H9 (cell line): ENCODE measurements at regions not wholly inside any gene's neighbourhood (a gene's known extent, or its start where the extent isn't known, plus 50 kb on each side); places are given as distances from the start of the nearest gene placed in this dataset.

ENCODE experiments used
- DNase-seq: peaks from one replicate; pipeline ENCODE4 v3.0.0-alpha.2; 2017
- H2AFZ ChIP-seq: one replicate; pipeline ENCODE4 v1.6.1; 2013; ENCODE audit warnings: mild to moderate bottlenecking, low read length, control low read depth, moderate library complexity
- H2AK5ac ChIP-seq: 2 replicates; pipeline ENCODE4 v1.6.1; 2013; ENCODE audit warnings: low read length, control low read depth, mixed read lengths; ENCODE audit not compliant: insufficient read length
- H2BK120ac ChIP-seq: one replicate; pipeline ENCODE4 v1.6.1; 2013; ENCODE audit warnings: low read depth, mild to moderate bottlenecking, low read length, control low read depth, inconsistent platforms; ENCODE audit not compliant: poor library complexity, severe bottlenecking
- H2BK12ac ChIP-seq: 2 replicates; pipeline ENCODE4 v1.6.1; 2013; ENCODE audit warnings: low read length, control low read depth, mixed read lengths, low read depth; ENCODE audit not compliant: insufficient read length
- H2BK15ac ChIP-seq: 2 replicates; pipeline ENCODE4 v1.6.1; 2013; ENCODE audit warnings: low read depth, low read length, control low read depth
- H2BK20ac ChIP-seq: one replicate; pipeline ENCODE4 v1.6.1; 2013; ENCODE audit warnings: low read depth, mild to moderate bottlenecking, low read length, control low read depth, inconsistent platforms; ENCODE audit not compliant: poor library complexity, severe bottlenecking
- H2BK5ac ChIP-seq: 2 replicates; pipeline ENCODE4 v1.6.1; 2013; ENCODE audit warnings: low read length, control low read depth, mixed read lengths; ENCODE audit not compliant: insufficient read length
- H3K14ac ChIP-seq: 2 replicates; pipeline ENCODE4 v1.6.1; 2013; ENCODE audit warnings: low read length, control low read depth; ENCODE audit not compliant: insufficient read depth
- H3K18ac ChIP-seq: 2 replicates; pipeline ENCODE4 v1.6.1; 2013; ENCODE audit warnings: low read depth, mild to moderate bottlenecking, mixed read lengths, low read length, control low read depth; ENCODE audit not compliant: insufficient read length
- H3K23ac ChIP-seq: 2 replicates; pipeline ENCODE4 v1.6.1; 2013; ENCODE audit warnings: low read length, control low read depth, mixed read lengths, low read depth; ENCODE audit not compliant: insufficient read length
- H3K23me2 ChIP-seq: 2 replicates; pipeline ENCODE4 v1.6.1; 2013; ENCODE audit warnings: low read depth, mild to moderate bottlenecking, mixed read lengths, low read length, control low read depth; ENCODE audit not compliant: insufficient read length, poor library complexity, severe bottlenecking
- H3K27ac ChIP-seq: 2 replicates; pipeline ENCODE4 v1.5.1; 2013; ENCODE audit warnings: low read length, control low read depth, mixed read lengths, low read depth; ENCODE audit not compliant: insufficient read length
- H3K27me3 ChIP-seq: 2 replicates; pipeline ENCODE4 v1.6.1; 2013; ENCODE audit warnings: low read length, control low read depth, inconsistent platforms; ENCODE audit not compliant: insufficient read depth
- H3K4ac ChIP-seq: 2 replicates; pipeline ENCODE4 v1.6.1; 2013; ENCODE audit warnings: low read depth, mild to moderate bottlenecking, control low read depth, inconsistent platforms, low read length, moderate library complexity
- H3K4me1 ChIP-seq: 2 replicates; pipeline ENCODE4 v1.6.1; 2013; ENCODE audit warnings: low read length, control low read depth, inconsistent platforms; ENCODE audit not compliant: insufficient read depth
- H3K4me2 ChIP-seq: 2 replicates; pipeline ENCODE4 v1.6.1; 2013; ENCODE audit warnings: low read length, control low read depth, mixed read lengths; ENCODE audit not compliant: insufficient read length, insufficient read depth
- H3K56ac ChIP-seq: 2 replicates; pipeline ENCODE4 v1.6.1; 2013; ENCODE audit warnings: low read depth, mild to moderate bottlenecking, mixed read lengths, low read length, control low read depth; ENCODE audit not compliant: insufficient read length
- H3K79me1 ChIP-seq: 2 replicates; pipeline ENCODE4 v1.6.1; 2013; ENCODE audit warnings: low read depth, mild to moderate bottlenecking, moderate library complexity, low read length, control low read depth, inconsistent platforms; ENCODE audit not compliant: insufficient read depth, poor library complexity, severe bottlenecking
- H3K79me2 ChIP-seq: 2 replicates; pipeline ENCODE4 v1.6.1; 2013; ENCODE audit warnings: low read length, control low read depth, inconsistent platforms; ENCODE audit not compliant: insufficient read depth
- H3K9ac ChIP-seq: 2 replicates; pipeline ENCODE4 v1.6.1; 2013; ENCODE audit warnings: low read length, control low read depth, mixed read lengths; ENCODE audit not compliant: insufficient read length; ENCODE audit errors: extremely low read depth
- H3K9me3 ChIP-seq: one replicate; pipeline ENCODE4 v1.6.1; 2013; ENCODE audit warnings: low read depth, low read length, inconsistent platforms; ENCODE audit not compliant: control insufficient read depth
- H3T11ph ChIP-seq: one replicate; pipeline ENCODE4 v1.6.1; 2013; ENCODE audit warnings: mild to moderate bottlenecking, low read length, control low read depth, inconsistent platforms
- H4K20me1 ChIP-seq: one replicate; pipeline ENCODE4 v1.6.1; 2013; ENCODE audit not compliant: control insufficient read depth, insufficient read length, insufficient read depth
- H4K5ac ChIP-seq: 2 replicates; pipeline ENCODE4 v1.6.1; 2013; ENCODE audit warnings: low read depth, mild to moderate bottlenecking, mixed read lengths, low read length, control low read depth; ENCODE audit not compliant: insufficient read length
- H4K8ac ChIP-seq: replicated peaks from 2 replicates; pipeline ENCODE4 v1.6.1; 2013; ENCODE audit warnings: low read length, control low read depth, mixed read lengths, low read depth; ENCODE audit not compliant: insufficient read length
- H4K91ac ChIP-seq: 2 replicates; pipeline ENCODE4 v1.6.1; 2013; ENCODE audit warnings: low read depth, mild to moderate bottlenecking, moderate library complexity, mixed read lengths, low read length, control low read depth; ENCODE audit not compliant: insufficient read length
- H3K27ac Mint-ChIP-seq, 3 experiments: 2 replicates in 2 of 3; 3 replicates in 1 of 3; pipeline ENCODE4 v1.8.0; 2020 to 2021; ENCODE audit warnings: mixed read lengths in 3 of 3, mild to moderate bottlenecking in 1 of 3, moderate library complexity in 1 of 3
- H3K27me3 Mint-ChIP-seq: 2 replicates; pipeline ENCODE4 v1.8.0; 2021; ENCODE audit warnings: low read depth, mild to moderate bottlenecking, moderate library complexity, mixed read lengths
- H3K36me3 Mint-ChIP-seq, 3 experiments: 2 replicates in 2 of 3; 3 replicates in 1 of 3; pipeline ENCODE4 v1.8.0; 2020 to 2021; ENCODE audit warnings: low read depth in 3 of 3, mixed read lengths in 3 of 3; ENCODE audit not compliant: insufficient read depth in 1 of 3
- H3K4me1 Mint-ChIP-seq, 2 experiments: 2 replicates each; pipeline ENCODE4 v1.8.0; 2020; ENCODE audit warnings: mixed read lengths in 2 of 2
- H3K4me3 Mint-ChIP-seq, 2 experiments: 2 replicates in 1 of 2; 3 replicates in 1 of 2; pipeline ENCODE4 v1.8.0; 2020 to 2021; ENCODE audit warnings: mild to moderate bottlenecking in 2 of 2, mixed read lengths in 2 of 2, moderate library complexity in 1 of 2
- H3K9me3 Mint-ChIP-seq, 2 experiments: 2 replicates in 1 of 2; 3 replicates in 1 of 2; pipeline ENCODE4 v1.8.0; 2020; ENCODE audit warnings: mild to moderate bottlenecking in 2 of 2, mixed read lengths in 2 of 2, moderate library complexity in 1 of 2
- WGBS: extraction: QIAGEN DNeasy Blood & Tissue Kit; methylation state at CpG from one replicate; pipeline ENCODE4 v1.1.7; 2013; ENCODE audit warnings: missing lambda C conversion rate, low lambda C conversion rate, mixed read lengths; ENCODE audit not compliant: insufficient read length; ENCODE audit errors: extremely low coverage; 5-methylcytosine and 5-hydroxymethylcytosine counted together
- TF ChIP-seq, protein P1 (sequence below): fragments of 200-600 bp; sonication (generic); conservative IDR thresholded peaks from 3 replicates; pipeline ENCODE4 v1.8.0; 2021; ENCODE audit warnings: antibody characterized with exemption, mild to moderate bottlenecking

- Histone ChIP-seq H3K27me3 (peaks cover 4% of the 10 kb centered on the region; the same call in 1 of the 2 replicates), H3T11ph (no peak overlapping the region), H3K4me2 (no peak overlapping the region), H4K5ac (no peak overlapping the region), H4K91ac (no peak overlapping the region), H4K8ac (no peak overlapping the region), H3K18ac (no peak overlapping the region), H2BK20ac (no peak overlapping the region), H3K9ac (no peak overlapping the region), H3K56ac (no peak overlapping the region), H3K79me2 (0 out of 2 replicates have a peak, but pooled peaks cover 2% of the 10 kb centered on the region), H2BK12ac (no peak overlapping the region), H2AFZ (no peak overlapping the region), H3K9me3 (no peaks in the 10 kb centered on the region), H2BK5ac (no peak overlapping the region), H4K20me1 (no peaks in the 10 kb centered on the region), H3K23me2 (peaks cover 8% of the 10 kb centered on the region), H2BK120ac (no peak overlapping the region), H2BK15ac (no peak overlapping the region), H2AK5ac (no peak overlapping the region), H3K79me1 (no peaks in the 10 kb centered on the region), H3K4me1 (no peaks in the 10 kb centered on the region; the same call in 1 of the 2 replicates), H3K14ac (no peak overlapping the region), H3K23ac (no peak overlapping the region), H3K27ac (no peak overlapping the region), H3K4ac (no peak overlapping the region)
- WGBS: no CpG with 5 or more reads among the region's 10 CpGs
- DNase-seq: no peak
- Mint-ChIP-seq H3K4me3 (no peak overlapping the region), H3K27ac (no peak overlapping the region), H3K36me3 (no peaks in the 10 kb centered on the region), H3K4me1 (peaks cover 16 to 44% of the 10 kb centered on the region in 2 experiments), H3K27me3 (peaks cover 32% of the 10 kb centered on the region), H3K9me3 (no peaks in the 10 kb centered on the region)
- TF ChIP-seq, protein P1, sequence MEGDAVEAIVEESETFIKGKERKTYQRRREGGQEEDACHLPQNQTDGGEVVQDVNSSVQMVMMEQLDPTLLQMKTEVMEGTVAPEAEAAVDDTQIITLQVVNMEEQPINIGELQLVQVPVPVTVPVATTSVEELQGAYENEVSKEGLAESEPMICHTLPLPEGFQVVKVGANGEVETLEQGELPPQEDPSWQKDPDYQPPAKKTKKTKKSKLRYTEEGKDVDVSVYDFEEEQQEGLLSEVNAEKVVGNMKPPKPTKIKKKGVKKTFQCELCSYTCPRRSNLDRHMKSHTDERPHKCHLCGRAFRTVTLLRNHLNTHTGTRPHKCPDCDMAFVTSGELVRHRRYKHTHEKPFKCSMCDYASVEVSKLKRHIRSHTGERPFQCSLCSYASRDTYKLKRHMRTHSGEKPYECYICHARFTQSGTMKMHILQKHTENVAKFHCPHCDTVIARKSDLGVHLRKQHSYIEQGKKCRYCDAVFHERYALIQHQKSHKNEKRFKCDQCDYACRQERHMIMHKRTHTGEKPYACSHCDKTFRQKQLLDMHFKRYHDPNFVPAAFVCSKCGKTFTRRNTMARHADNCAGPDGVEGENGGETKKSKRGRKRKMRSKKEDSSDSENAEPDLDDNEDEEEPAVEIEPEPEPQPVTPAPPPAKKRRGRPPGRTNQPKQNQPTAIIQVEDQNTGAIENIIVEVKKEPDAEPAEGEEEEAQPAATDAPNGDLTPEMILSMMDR: no peak
Measured at GRCh38 chr1:21341517-21342078, 51.3 kb upstream of the ECE1 start.
